Keratinocyte (primary cell): ENCODE measurements at regions not wholly inside any gene's neighbourhood (a gene's known extent, or its start where the extent isn't known, plus 50 kb on each side); places are given as distances from the start of the nearest gene placed in this dataset.

ENCODE experiments used
- DNase-seq: peaks from one replicate; pipeline ENCODE4 v3.0.0-alpha.2; 2011; ENCODE audit warnings: low read depth, missing footprints, low spot score
- FAIRE-seq: peaks from 2 replicates; lab custom pipeline; 2011; peaks lifted over from hg19 to GRCh38; lab: Jason Lieb, UNC
- H2AFZ ChIP-seq: 2 replicates; pipeline ENCODE4 v1.6.0; 2012; ENCODE audit warnings: low read length, control low read depth, inconsistent platforms; ENCODE audit not compliant: control insufficient read depth
- H3K27ac ChIP-seq: 2 replicates; pipeline ENCODE4 v1.5.1; 2011; ENCODE audit warnings: low read length; ENCODE audit not compliant: control insufficient read depth, insufficient read depth
- H3K27me3 ChIP-seq: 3 replicates; pipeline ENCODE4 v1.6.0; 2011; ENCODE audit warnings: low read length; ENCODE audit not compliant: control insufficient read depth, insufficient read depth; ENCODE audit errors: extremely low read depth
- H3K36me3 ChIP-seq, 2 experiments: 2 replicates in 1 of 2; 3 replicates in 1 of 2; pipeline ENCODE4 v1.5.1; 2011; ENCODE audit warnings: low read length in 2 of 2, mild to moderate bottlenecking in 1 of 2; ENCODE audit not compliant: control insufficient read depth in 2 of 2, insufficient read depth in 2 of 2; ENCODE audit errors: extremely low read depth in 1 of 2
- H3K4me1 ChIP-seq: 3 replicates; pipeline ENCODE4 v1.5.1; 2011; ENCODE audit warnings: low read length; ENCODE audit not compliant: control insufficient read depth, insufficient read depth; ENCODE audit errors: extremely low read depth
- H3K4me2 ChIP-seq: 3 replicates; pipeline ENCODE4 v1.6.0; 2011; ENCODE audit warnings: low read depth, low read length; ENCODE audit not compliant: control insufficient read depth, insufficient read depth; ENCODE audit errors: extremely low read depth
- H3K4me3 ChIP-seq, 3 experiments: fragments of 200-600 bp in 1 of 3; sonication (generic) in 1 of 3; 2 replicates in 2 of 3; 3 replicates in 1 of 3; pipeline ENCODE4 v1.5.1; 2011 to 2016; ENCODE audit warnings: low read length in 3 of 3, mild to moderate bottlenecking in 3 of 3, control low read depth in 2 of 3, inconsistent platforms in 1 of 3, low read depth in 1 of 3, mixed read lengths in 1 of 3, mixed run types in 1 of 3, moderate library complexity in 1 of 3; ENCODE audit not compliant: control insufficient read depth in 2 of 3, insufficient read depth in 2 of 3; ENCODE audit errors: extremely low read depth in 1 of 3
- H3K79me2 ChIP-seq: 2 replicates; pipeline ENCODE4 v1.6.0; 2012; ENCODE audit warnings: low read length; ENCODE audit not compliant: control insufficient read depth, insufficient read depth
- H3K9ac ChIP-seq: 3 replicates; pipeline ENCODE4 v1.6.0; 2011; ENCODE audit warnings: low read length; ENCODE audit not compliant: control insufficient read depth, insufficient read depth; ENCODE audit errors: extremely low read depth
- H3K9me1 ChIP-seq: 3 replicates; pipeline ENCODE4 v1.6.0; 2011; ENCODE audit warnings: low read length; ENCODE audit not compliant: control insufficient read depth, insufficient read depth; ENCODE audit errors: extremely low read depth
- H3K9me3 ChIP-seq: 2 replicates; pipeline ENCODE4 v1.5.1; 2012; ENCODE audit warnings: low read depth, low read length; ENCODE audit not compliant: control insufficient read depth
- H4K20me1 ChIP-seq: 3 replicates; pipeline ENCODE4 v1.6.0; 2011; ENCODE audit warnings: low read length; ENCODE audit not compliant: control insufficient read depth, insufficient read depth; ENCODE audit errors: extremely low read depth
- EZH2 ChIP-seq: IDR thresholded peaks from one replicate; pipeline ENCODE4 v1.6.1; 2012; ENCODE audit warnings: inconsistent platforms, mild to moderate bottlenecking, low read length, moderate library complexity
- dilution Hi-C: fragments of 300-500 bp; cut with MboI; formaldehyde crosslinking; loops from one replicate; pipeline ENCODE4 v1.7.0; 2020; ENCODE audit warnings: low sequenced_read_pairs; ENCODE audit not compliant: extremely low pct_ligation_motif_present
- TF ChIP-seq, protein P1 (sequence below), 3 experiments: IDR thresholded peaks in 1 of 3; conservative IDR thresholded peaks in 1 of 3; optimal IDR thresholded peaks in 1 of 3; 2 replicates in 2 of 3; 3 replicates in 1 of 3; pipeline versions ENCODE3 to v1.5.1; 2011; ENCODE audit warnings: low read length in 3 of 3, mild to moderate bottlenecking in 3 of 3, moderate library complexity in 2 of 3, control low read depth in 1 of 3, inconsistent platforms in 1 of 3; ENCODE audit not compliant: insufficient read depth in 2 of 3; ENCODE audit errors: extremely low read depth in 1 of 3

- Histone ChIP-seq H3K4me3 (no peak overlapping the region), H2AFZ (no peak overlapping the region), H4K20me1 (no peaks in the 10 kb centered on the region), H3K4me1 (no peaks in the 10 kb centered on the region), H3K9me3 (no peaks in the 10 kb centered on the region), H3K27me3 (no peaks in the 10 kb centered on the region), H3K9me1 (no peaks in the 10 kb centered on the region), H3K4me2 (no peak overlapping the region), H3K36me3 (no peaks in the 10 kb centered on the region), H3K79me2 (no peaks in the 10 kb centered on the region), H3K9ac (no peak overlapping the region), H3K27ac (no peak overlapping the region)
- DNase-seq, result no peak
- TF ChIP-seq EZH2, result no peak
- TF ChIP-seq, protein P1, sequence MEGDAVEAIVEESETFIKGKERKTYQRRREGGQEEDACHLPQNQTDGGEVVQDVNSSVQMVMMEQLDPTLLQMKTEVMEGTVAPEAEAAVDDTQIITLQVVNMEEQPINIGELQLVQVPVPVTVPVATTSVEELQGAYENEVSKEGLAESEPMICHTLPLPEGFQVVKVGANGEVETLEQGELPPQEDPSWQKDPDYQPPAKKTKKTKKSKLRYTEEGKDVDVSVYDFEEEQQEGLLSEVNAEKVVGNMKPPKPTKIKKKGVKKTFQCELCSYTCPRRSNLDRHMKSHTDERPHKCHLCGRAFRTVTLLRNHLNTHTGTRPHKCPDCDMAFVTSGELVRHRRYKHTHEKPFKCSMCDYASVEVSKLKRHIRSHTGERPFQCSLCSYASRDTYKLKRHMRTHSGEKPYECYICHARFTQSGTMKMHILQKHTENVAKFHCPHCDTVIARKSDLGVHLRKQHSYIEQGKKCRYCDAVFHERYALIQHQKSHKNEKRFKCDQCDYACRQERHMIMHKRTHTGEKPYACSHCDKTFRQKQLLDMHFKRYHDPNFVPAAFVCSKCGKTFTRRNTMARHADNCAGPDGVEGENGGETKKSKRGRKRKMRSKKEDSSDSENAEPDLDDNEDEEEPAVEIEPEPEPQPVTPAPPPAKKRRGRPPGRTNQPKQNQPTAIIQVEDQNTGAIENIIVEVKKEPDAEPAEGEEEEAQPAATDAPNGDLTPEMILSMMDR (optimal IDR thresholded peaks at IDR 0.05 in 1 of 3, IDR thresholded peaks at IDR 0.05 in 1 of 3, conservative IDR thresholded peaks at IDR 0.05 in 1 of 3; ENCODE audit: extremely low read depth in 1 of 3, insufficient read depth in 2 of 3, low read length in 3 of 3), result no peak
- dilution Hi-C loops, result no loop called here
- FAIRE-seq, result no peak
Observed at GRCh38 chr6:98526465-98526864, 307.9 kb upstream of the POU3F2 start.

GRCh38 chr6:98529364-98529763 lies 305.0 kb upstream of the POU3F2 start:
- Histone ChIP-seq H3K27ac (no peak overlapping the region), H3K9me1 (no peaks in the 10 kb centered on the region), H3K4me1 (no peaks in the 10 kb centered on the region), H2AFZ (no peak overlapping the region), H3K9me3 (no peaks in the 10 kb centered on the region), H3K27me3 (no peaks in the 10 kb centered on the region), H4K20me1 (no peaks in the 10 kb centered on the region), H3K9ac (no peak overlapping the region), H3K36me3 (no peaks in the 10 kb centered on the region), H3K4me2 (no peak overlapping the region), H3K79me2 (no peaks in the 10 kb centered on the region), H3K4me3 (no peak overlapping the region)
- dilution Hi-C loops, result no loop called here
- DNase-seq, result no peak
- FAIRE-seq, result no peak
- TF ChIP-seq EZH2, result no peak
- TF ChIP-seq, protein P1 (optimal IDR thresholded peaks at IDR 0.05 in 1 of 3, IDR thresholded peaks at IDR 0.05 in 1 of 3, conservative IDR thresholded peaks at IDR 0.05 in 1 of 3; ENCODE audit: extremely low read depth in 1 of 3, insufficient read depth in 2 of 3, low read length in 3 of 3), result no peak
